Chondrocyte (in vitro differentiated cells): ENCODE measurements at regions not wholly inside any gene's neighbourhood (a gene's known extent, or its start where the extent isn't known, plus 50 kb on each side); places are given as distances from the start of the nearest gene placed in this dataset.
"Not testable (repeated sequence)": the region's sequence is repeated elsewhere in the genome, so short reads cannot be mapped to it uniquely, and the experiment has no call there.

Experiments
- DNase-seq: peaks from one replicate; pipeline ENCODE4 v3.0.0; 2021; ENCODE audit warnings: mixed read lengths, low spot score
- H3K27ac Mint-ChIP-seq: one replicate; pipeline ENCODE4 v1.8.0; 2021; ENCODE audit warnings: mild to moderate bottlenecking, moderate library complexity, mixed read lengths; ENCODE audit not compliant: unreplicated experiment
- H3K27me3 Mint-ChIP-seq: 2 replicates; pipeline ENCODE4 v1.8.0; 2021; ENCODE audit warnings: low read depth, mixed read lengths
- H3K36me3 Mint-ChIP-seq: 2 replicates; pipeline ENCODE4 v1.8.0; 2021; ENCODE audit warnings: low read depth, mixed read lengths
- H3K4me1 Mint-ChIP-seq: 2 replicates; pipeline ENCODE4 v1.8.0; 2021; ENCODE audit warnings: low read depth, mild to moderate bottlenecking, mixed read lengths
- H3K4me3 Mint-ChIP-seq: one replicate; pipeline ENCODE4 v1.8.0; 2021; ENCODE audit warnings: mild to moderate bottlenecking, moderate library complexity, mixed read lengths; ENCODE audit not compliant: unreplicated experiment
- H3K9me3 Mint-ChIP-seq: 2 replicates; pipeline ENCODE4 v1.8.0; 2021; ENCODE audit warnings: low read depth, mixed read lengths
- TF ChIP-seq, protein P1 (sequence below): fragments of 200-600 bp; sonication (generic); IDR thresholded peaks from 2 replicates; pipeline ENCODE4 v1.5.0; 2021; ENCODE audit warnings: antibody characterized with exemption, mild to moderate bottlenecking, moderate library complexity

GRCh38 chr6:8170754-8171153 lies 68.4 kb upstream of the EEF1E1 start:
- H3K27ac Mint-ChIP-seq: no peak overlapping the region
- no peak overlapping the region for H3K4me3 Mint-ChIP-seq
- TF ChIP-seq, protein P1, sequence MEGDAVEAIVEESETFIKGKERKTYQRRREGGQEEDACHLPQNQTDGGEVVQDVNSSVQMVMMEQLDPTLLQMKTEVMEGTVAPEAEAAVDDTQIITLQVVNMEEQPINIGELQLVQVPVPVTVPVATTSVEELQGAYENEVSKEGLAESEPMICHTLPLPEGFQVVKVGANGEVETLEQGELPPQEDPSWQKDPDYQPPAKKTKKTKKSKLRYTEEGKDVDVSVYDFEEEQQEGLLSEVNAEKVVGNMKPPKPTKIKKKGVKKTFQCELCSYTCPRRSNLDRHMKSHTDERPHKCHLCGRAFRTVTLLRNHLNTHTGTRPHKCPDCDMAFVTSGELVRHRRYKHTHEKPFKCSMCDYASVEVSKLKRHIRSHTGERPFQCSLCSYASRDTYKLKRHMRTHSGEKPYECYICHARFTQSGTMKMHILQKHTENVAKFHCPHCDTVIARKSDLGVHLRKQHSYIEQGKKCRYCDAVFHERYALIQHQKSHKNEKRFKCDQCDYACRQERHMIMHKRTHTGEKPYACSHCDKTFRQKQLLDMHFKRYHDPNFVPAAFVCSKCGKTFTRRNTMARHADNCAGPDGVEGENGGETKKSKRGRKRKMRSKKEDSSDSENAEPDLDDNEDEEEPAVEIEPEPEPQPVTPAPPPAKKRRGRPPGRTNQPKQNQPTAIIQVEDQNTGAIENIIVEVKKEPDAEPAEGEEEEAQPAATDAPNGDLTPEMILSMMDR: no peak
- DNase-seq: no peak
- no peaks in the 10 kb centered on the region for H3K9me3 Mint-ChIP-seq
- H3K4me1 Mint-ChIP-seq: no peaks in the 10 kb centered on the region
- no peaks in the 10 kb centered on the region for H3K36me3 Mint-ChIP-seq
- H3K27me3 Mint-ChIP-seq: peaks cover 3% of the 10 kb centered on the region

GRCh38 chr6:8170245-8170644 lies 67.9 kb upstream of the EEF1E1 start:
- no peak for DNase-seq
- H3K9me3 Mint-ChIP-seq: no peaks in the 10 kb centered on the region
- TF ChIP-seq, protein P1: no peak
- H3K36me3 Mint-ChIP-seq: no peaks in the 10 kb centered on the region
- no peak overlapping the region for H3K4me3 Mint-ChIP-seq
- no peaks in the 10 kb centered on the region for H3K4me1 Mint-ChIP-seq
- H3K27me3 Mint-ChIP-seq: peaks cover 3% of the 10 kb centered on the region
- H3K27ac Mint-ChIP-seq: no peak overlapping the region

GRCh38 chr6:8166156-8166555 lies 63.8 kb upstream of the EEF1E1 start:
- DNase-seq: no peak
- no peaks in the 10 kb centered on the region for H3K27me3 Mint-ChIP-seq
- no peak overlapping the region for H3K4me3 Mint-ChIP-seq
- H3K4me1 Mint-ChIP-seq: no peaks in the 10 kb centered on the region
- H3K36me3 Mint-ChIP-seq: no peaks in the 10 kb centered on the region
- H3K9me3 Mint-ChIP-seq: peaks cover 5% of the 10 kb centered on the region
- no peak overlapping the region for H3K27ac Mint-ChIP-seq
- TF ChIP-seq, protein P1: no peak

- not testable (repeated sequence) for H3K27ac Mint-ChIP-seq, H3K36me3 Mint-ChIP-seq, H3K27me3 Mint-ChIP-seq, H3K4me1 Mint-ChIP-seq, DNase-seq, H3K4me3 Mint-ChIP-seq, H3K9me3 Mint-ChIP-seq
Observed at GRCh38 chr6:8165008-8165407, 62.7 kb upstream of the EEF1E1 start.

- H3K4me1 Mint-ChIP-seq, H3K27me3 Mint-ChIP-seq, H3K4me3 Mint-ChIP-seq, H3K9me3 Mint-ChIP-seq, H3K36me3 Mint-ChIP-seq, H3K27ac Mint-ChIP-seq, DNase-seq: not testable (repeated sequence)
Observed at GRCh38 chr6:8164281-8164680, 61.9 kb upstream of the EEF1E1 start.

DNA sequence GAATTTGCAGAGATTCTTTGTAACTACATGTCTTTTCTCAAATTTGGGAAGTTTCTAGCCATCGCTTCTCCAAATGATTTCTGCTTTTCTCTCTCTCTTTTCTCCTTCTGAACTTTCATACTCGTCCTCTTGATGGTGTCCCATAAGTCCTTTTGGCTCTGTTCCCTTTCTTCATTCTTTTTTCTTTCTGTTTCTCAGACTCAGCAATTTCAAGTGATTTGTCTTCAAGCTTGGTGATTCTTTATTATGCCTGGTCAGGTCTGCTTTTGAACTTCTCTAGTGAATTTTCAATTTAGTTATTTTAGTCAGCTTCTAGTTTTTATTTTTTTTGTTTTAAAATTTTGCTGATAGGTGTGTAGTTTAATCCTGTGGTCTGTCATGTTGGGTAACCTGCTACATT lies 57.6 kb upstream of the EEF1E1 start:
- Mint-ChIP-seq H3K27me3 (peaks cover 2% of the 10 kb centered on the region), H3K9me3 (peaks cover 10% of the 10 kb centered on the region), H3K4me3 (no peak overlapping the region), H3K4me1 (peaks cover 6% of the 10 kb centered on the region), H3K36me3 (no peaks in the 10 kb centered on the region), H3K27ac (no peak overlapping the region)
- no peak for DNase-seq
- TF ChIP-seq, protein P1: no peak
